Brain microvascular endothelial cell (primary cell): ENCODE measurements at regions not wholly inside any gene's neighbourhood (a gene's known extent, or its start where the extent isn't known, plus 50 kb on each side); places are given as distances from the start of the nearest gene placed in this dataset.
A peak's percentile ranks its signal among the peaks of the same experiment; 100 is the strongest.

Experiments used
- DNase-seq: peaks from one replicate; pipeline ENCODE4 v3.0.0-alpha.2; 2020
- H3K27ac ChIP-seq: fragments of 250-450 bp; sonication (Bioruptor Pico); 2 replicates; pipeline ENCODE4 v1.5.1; 2020; ENCODE audit warnings: mild to moderate bottlenecking, moderate library complexity
- H3K27me3 ChIP-seq: fragments of 250-450 bp; sonication (Bioruptor Pico); replicated peaks from 2 replicates; pipeline ENCODE4 v1.5.1; 2020; ENCODE audit warnings: mild to moderate bottlenecking
- H3K36me3 ChIP-seq: fragments of 250-450 bp; sonication (Bioruptor Pico); replicated peaks from 2 replicates; pipeline ENCODE4 v1.5.1; 2020; ENCODE audit warnings: mild to moderate bottlenecking
- H3K4me3 ChIP-seq: 2 replicates; pipeline ENCODE4 v1.5.1; 2011; ENCODE audit warnings: low read depth, mild to moderate bottlenecking, control low read depth, low read length, moderate library complexity
- in situ Hi-C: cut with HindIII; loops from 2 replicates; pipeline ENCODE4 v1.10.0; 2017; ENCODE audit warnings: low sequenced_read_pairs, low pct_ligation_motif_present
- TF ChIP-seq, protein P1 (sequence below): IDR thresholded peaks from 2 replicates; pipeline ENCODE4 v1.5.1; 2011; ENCODE audit warnings: low read depth, mild to moderate bottlenecking, moderate library complexity, low read length, control low read depth, inconsistent platforms; ENCODE audit errors: missing control alignments

DNA sequence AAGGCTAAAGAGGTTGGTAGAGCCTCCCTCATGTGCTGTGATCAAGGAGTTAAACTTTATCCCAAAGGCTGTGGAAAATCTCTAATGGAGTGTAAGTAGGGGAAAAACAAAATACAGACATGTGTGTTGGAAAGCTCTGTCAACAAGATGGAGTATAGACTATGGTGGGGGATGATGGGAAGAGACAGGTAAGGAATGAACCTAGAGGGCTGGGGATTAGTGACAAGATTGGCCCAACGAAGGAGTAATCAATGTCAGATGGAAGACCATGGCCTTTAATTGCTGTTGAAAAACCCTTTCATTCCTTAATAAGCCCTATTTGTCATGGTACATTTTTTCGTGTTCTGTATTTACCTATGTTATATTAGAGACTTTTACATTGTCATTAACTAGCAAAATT lies 278.6 kb downstream of the SQOR start:
- Histone ChIP-seq H3K4me3 (no peak overlapping the region), H3K27me3 (no peaks in the 10 kb centered on the region), H3K27ac (no peak overlapping the region), H3K36me3 (no peaks in the 10 kb centered on the region)
- DNase-seq, result no peak
- TF ChIP-seq, protein P1, sequence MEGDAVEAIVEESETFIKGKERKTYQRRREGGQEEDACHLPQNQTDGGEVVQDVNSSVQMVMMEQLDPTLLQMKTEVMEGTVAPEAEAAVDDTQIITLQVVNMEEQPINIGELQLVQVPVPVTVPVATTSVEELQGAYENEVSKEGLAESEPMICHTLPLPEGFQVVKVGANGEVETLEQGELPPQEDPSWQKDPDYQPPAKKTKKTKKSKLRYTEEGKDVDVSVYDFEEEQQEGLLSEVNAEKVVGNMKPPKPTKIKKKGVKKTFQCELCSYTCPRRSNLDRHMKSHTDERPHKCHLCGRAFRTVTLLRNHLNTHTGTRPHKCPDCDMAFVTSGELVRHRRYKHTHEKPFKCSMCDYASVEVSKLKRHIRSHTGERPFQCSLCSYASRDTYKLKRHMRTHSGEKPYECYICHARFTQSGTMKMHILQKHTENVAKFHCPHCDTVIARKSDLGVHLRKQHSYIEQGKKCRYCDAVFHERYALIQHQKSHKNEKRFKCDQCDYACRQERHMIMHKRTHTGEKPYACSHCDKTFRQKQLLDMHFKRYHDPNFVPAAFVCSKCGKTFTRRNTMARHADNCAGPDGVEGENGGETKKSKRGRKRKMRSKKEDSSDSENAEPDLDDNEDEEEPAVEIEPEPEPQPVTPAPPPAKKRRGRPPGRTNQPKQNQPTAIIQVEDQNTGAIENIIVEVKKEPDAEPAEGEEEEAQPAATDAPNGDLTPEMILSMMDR, result no peak
- in situ Hi-C loops, result no loop called here

DNA sequence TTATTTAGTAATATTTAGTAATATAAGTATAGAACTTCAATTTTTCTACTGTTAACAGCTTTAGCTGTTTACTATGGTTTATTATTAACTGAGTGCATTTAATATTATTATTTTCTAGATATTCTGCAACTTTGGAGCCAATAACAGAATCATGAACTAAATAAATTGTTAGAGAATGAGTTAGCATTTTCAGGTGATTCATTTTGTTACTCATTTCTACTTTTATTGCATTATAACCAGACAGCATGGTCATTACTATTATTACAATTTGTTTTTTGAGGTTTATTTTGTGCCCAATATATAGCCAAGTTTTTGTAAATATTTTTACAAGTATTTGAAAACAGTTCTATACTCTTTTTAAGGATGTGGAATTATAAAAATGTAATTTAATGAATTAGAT lies 279.6 kb downstream of the SQOR start:
- TF ChIP-seq, protein P1, result no peak
- Histone ChIP-seq H3K4me3 (no peak overlapping the region), H3K36me3 (no peaks in the 10 kb centered on the region), H3K27ac (no peak overlapping the region), H3K27me3 (no peaks in the 10 kb centered on the region)
- no peak for DNase-seq
- in situ Hi-C loops, result no loop called here

DNA sequence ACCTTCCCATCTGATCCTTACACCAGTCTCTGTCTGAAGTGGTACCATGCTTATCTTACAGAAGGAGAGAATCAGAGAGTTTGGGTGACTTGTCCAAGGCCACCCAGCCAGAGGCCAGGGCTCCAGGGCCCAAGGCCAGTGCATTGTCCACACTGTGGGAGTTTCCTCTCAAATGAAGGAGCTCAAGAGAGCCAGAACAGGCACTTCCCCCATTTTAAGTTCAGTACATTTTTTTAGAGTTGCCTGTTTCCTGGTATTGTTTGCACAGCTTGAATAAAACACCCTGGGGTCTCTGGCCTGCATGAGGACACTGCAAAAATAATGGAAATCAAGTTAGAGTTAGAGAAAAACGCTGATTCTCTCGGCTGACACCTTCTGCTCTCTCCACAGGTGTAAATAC lies 284.0 kb downstream of the SQOR start:
- in situ Hi-C loops, result no loop called here
- H3K27me3 ChIP-seq, result no peaks in the 10 kb centered on the region
- TF ChIP-seq, protein P1, result no peak
- DNase-seq, result no peak
- no peak overlapping the region for H3K4me3 ChIP-seq
- no peak overlapping the region for H3K27ac ChIP-seq
- no peaks in the 10 kb centered on the region for H3K36me3 ChIP-seq

DNA sequence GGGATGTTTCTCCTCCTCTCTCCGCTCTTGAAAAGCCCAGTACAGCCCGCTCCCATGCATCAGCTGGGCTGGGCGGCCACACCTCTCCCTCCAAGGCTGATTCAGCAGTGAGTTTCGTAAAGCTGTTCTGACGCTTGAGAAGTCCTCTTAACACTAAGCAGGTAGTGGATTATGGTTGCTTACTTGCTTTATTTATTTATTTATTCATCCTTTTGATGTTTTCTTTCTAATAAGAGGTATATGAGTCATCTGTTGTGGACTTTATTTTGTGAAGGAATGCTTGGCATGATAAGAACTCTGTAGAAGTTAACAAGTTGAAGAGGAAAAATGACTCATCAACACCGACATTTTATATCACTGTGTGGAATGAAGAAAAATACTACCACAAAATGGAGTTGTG lies 285.0 kb downstream of the SQOR start:
- in situ Hi-C loops, result no loop called here
- Histone ChIP-seq H3K27me3 (no peaks in the 10 kb centered on the region), H3K27ac (no peak overlapping the region), H3K36me3 (no peaks in the 10 kb centered on the region), H3K4me3 (no peak overlapping the region)
- peak; percentile 53 for DNase-seq
- TF ChIP-seq, protein P1, result no peak

DNA sequence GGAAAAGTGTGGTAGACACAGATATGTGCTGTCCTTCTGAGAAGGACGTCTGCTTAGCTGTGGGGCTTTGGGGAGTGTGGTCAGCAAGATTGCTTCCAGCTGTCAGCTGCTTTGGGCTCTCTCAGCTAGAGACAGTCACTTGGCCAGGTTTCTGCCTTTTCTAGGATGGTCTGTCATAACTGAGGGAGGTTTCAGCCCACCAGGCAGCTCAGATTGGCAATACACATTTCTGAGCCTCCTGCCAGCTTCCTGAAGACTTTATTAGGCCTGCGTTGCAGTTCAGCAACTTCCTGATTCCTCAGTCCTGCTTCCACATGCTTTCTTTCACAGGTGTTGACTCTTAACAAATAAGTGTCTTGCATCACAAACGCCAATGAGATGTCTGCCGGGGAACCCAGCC lies 286.5 kb downstream of the SQOR start:
- Histone ChIP-seq H3K27ac (no peak overlapping the region), H3K27me3 (no peaks in the 10 kb centered on the region), H3K4me3 (no peak overlapping the region), H3K36me3 (no peaks in the 10 kb centered on the region)
- TF ChIP-seq, protein P1, result no peak
- in situ Hi-C loops, result no loop called here
- DNase-seq, result no peak

DNA sequence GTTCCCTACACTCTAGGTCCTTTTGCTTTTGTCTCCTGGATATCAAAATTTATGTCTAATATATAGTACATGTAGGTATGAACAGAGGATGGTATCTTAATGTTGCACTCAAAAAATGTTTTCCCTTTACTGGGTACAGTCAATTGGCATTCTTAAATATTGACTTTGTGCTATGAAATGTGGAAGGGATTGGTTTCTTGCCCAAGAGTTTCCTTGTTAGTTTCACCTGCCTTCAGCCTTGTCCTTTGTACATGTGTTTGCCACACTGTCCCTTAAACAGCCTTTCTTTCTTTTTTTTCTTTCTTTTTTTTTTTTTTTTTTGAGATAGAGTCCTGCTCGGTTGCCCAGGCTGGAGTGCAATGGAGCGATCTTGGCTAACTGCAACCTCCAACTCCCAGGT lies 287.1 kb downstream of the SQOR start:
- H3K27me3 ChIP-seq, result no peaks in the 10 kb centered on the region
- H3K4me3 ChIP-seq, result no peak overlapping the region
- no peak overlapping the region for H3K27ac ChIP-seq
- in situ Hi-C loops, result no loop called here
- no peaks in the 10 kb centered on the region for H3K36me3 ChIP-seq
- no peak for DNase-seq
- TF ChIP-seq, protein P1, result no peak
